Mesenchymal stem cell (in vitro differentiated cells and primary cell): ENCODE measurements at regions not wholly inside any gene's neighbourhood (a gene's known extent, or its start where the extent isn't known, plus 50 kb on each side); places are given as distances from the start of the nearest gene placed in this dataset.
"Not testable (repeated sequence)": the region's sequence is repeated elsewhere in the genome, so short reads cannot be mapped to it uniquely, and the experiment has no call there.

ENCODE experiments used
- DNase-seq: peaks from one replicate; pipeline ENCODE4 v3.0.0-alpha.2; 2013
- H2AFZ ChIP-seq: one replicate; pipeline ENCODE4 v1.6.1; 2013; ENCODE audit warnings: low read depth, mild to moderate bottlenecking, control low read depth, inconsistent platforms, low read length, moderate library complexity
- H2AK5ac ChIP-seq: 2 replicates; pipeline ENCODE4 v1.6.1; 2013; ENCODE audit warnings: low read length, moderate library complexity, mild to moderate bottlenecking, inconsistent platforms; ENCODE audit not compliant: severe bottlenecking
- H2BK120ac ChIP-seq: one replicate; pipeline ENCODE4 v1.6.1; 2013; ENCODE audit warnings: low read depth, mild to moderate bottlenecking, inconsistent platforms, low read length, moderate library complexity
- H2BK12ac ChIP-seq, 2 experiments: one replicate each; pipeline ENCODE4 v1.6.1; 2013; ENCODE audit warnings: inconsistent platforms in 2 of 2, low read length in 2 of 2, mild to moderate bottlenecking in 2 of 2, moderate library complexity in 2 of 2, control low read depth in 1 of 2
- H2BK15ac ChIP-seq: one replicate; pipeline ENCODE4 v1.6.1; 2013; ENCODE audit warnings: mild to moderate bottlenecking, low read depth, inconsistent platforms; ENCODE audit not compliant: poor library complexity, severe bottlenecking
- H2BK5ac ChIP-seq: 2 replicates; pipeline ENCODE4 v1.6.1; 2013; ENCODE audit warnings: low read depth, mild to moderate bottlenecking, low read length, control low read depth, inconsistent platforms; ENCODE audit not compliant: poor library complexity, severe bottlenecking
- H3K14ac ChIP-seq, 2 experiments: one replicate each; pipeline ENCODE4 v1.6.1; 2013; ENCODE audit warnings: inconsistent platforms in 2 of 2, low read length in 2 of 2, control low read depth in 1 of 2, mild to moderate bottlenecking in 1 of 2, moderate library complexity in 1 of 2
- H3K18ac ChIP-seq, 2 experiments: one replicate each; pipeline ENCODE4 v1.6.1; 2013; ENCODE audit warnings: inconsistent platforms in 2 of 2, low read length in 2 of 2, control low read depth in 1 of 2, low read depth in 1 of 2, mild to moderate bottlenecking in 1 of 2
- H3K23ac ChIP-seq, 2 experiments: one replicate each; pipeline ENCODE4 v1.6.1; 2013; ENCODE audit warnings: inconsistent platforms in 2 of 2, low read length in 2 of 2, mild to moderate bottlenecking in 2 of 2, moderate library complexity in 2 of 2, control low read depth in 1 of 2
- H3K27ac ChIP-seq: 2 replicates; pipeline ENCODE4 v1.5.1; 2013; ENCODE audit warnings: mild to moderate bottlenecking, moderate library complexity, low read length, control low read depth, inconsistent platforms; ENCODE audit not compliant: poor library complexity, severe bottlenecking
- H3K27me3 ChIP-seq, 2 experiments: 2 replicates each; pipeline versions ENCODE4 v1.6.1 to v1.7.0; 2013; ENCODE audit warnings: low read length in 2 of 2, mild to moderate bottlenecking in 2 of 2, moderate library complexity in 2 of 2, control low read depth in 1 of 2, inconsistent platforms in 1 of 2; ENCODE audit not compliant: control insufficient read depth in 1 of 2, insufficient read depth in 1 of 2
- H3K36me3 ChIP-seq, 2 experiments: 2 replicates each; pipeline versions ENCODE4 v1.6.1 to v1.7.0; 2013; ENCODE audit warnings: low read length in 2 of 2, control low read depth in 1 of 2, inconsistent platforms in 1 of 2, low read depth in 1 of 2, mild to moderate bottlenecking in 1 of 2; ENCODE audit not compliant: insufficient read depth in 2 of 2, control insufficient read depth in 1 of 2
- H3K4ac ChIP-seq, 2 experiments: one replicate each; pipeline ENCODE4 v1.6.1; 2013; ENCODE audit warnings: inconsistent platforms in 2 of 2, low read length in 2 of 2, mild to moderate bottlenecking in 2 of 2, moderate library complexity in 2 of 2, control low read depth in 1 of 2, low read depth in 1 of 2
- H3K4me1 ChIP-seq: 2 replicates; pipeline ENCODE4 v1.6.1; 2013; ENCODE audit warnings: low read depth, low read length, control low read depth; ENCODE audit not compliant: control insufficient read depth, insufficient read depth
- H3K4me2 ChIP-seq: 2 replicates; pipeline ENCODE4 v1.6.1; 2013; ENCODE audit warnings: low read length, mild to moderate bottlenecking, inconsistent platforms; ENCODE audit not compliant: poor library complexity, severe bottlenecking
- H3K4me3 ChIP-seq, 2 experiments: 2 replicates each; pipeline versions ENCODE4 v1.5.1 to v1.7.0; 2013; ENCODE audit warnings: low read length in 2 of 2, mild to moderate bottlenecking in 2 of 2, control low read depth in 1 of 2, low read depth in 1 of 2; ENCODE audit not compliant: insufficient read depth in 1 of 2
- H3K79me1 ChIP-seq: replicated peaks from 2 replicates; pipeline ENCODE4 v1.6.1; 2013; ENCODE audit warnings: mild to moderate bottlenecking, control low read depth, low read length, inconsistent platforms; ENCODE audit not compliant: poor library complexity, severe bottlenecking
- H3K9ac ChIP-seq: 2 replicates; pipeline ENCODE4 v1.7.0; 2013; ENCODE audit warnings: mild to moderate bottlenecking, low read length, moderate library complexity
- H3K9me3 ChIP-seq: 2 replicates; pipeline ENCODE4 v1.7.0; 2013; ENCODE audit warnings: mild to moderate bottlenecking, low read length; ENCODE audit not compliant: control insufficient read depth
- H4K8ac ChIP-seq: one replicate; pipeline ENCODE4 v1.6.1; 2013; ENCODE audit warnings: inconsistent platforms, mild to moderate bottlenecking, low read length, moderate library complexity
- H4K91ac ChIP-seq: one replicate; pipeline ENCODE4 v1.6.1; 2013; ENCODE audit warnings: mild to moderate bottlenecking, low read length, inconsistent platforms
- WGBS: methylation state at CpG from one replicate; pipeline ENCODE4 v1.1.7; 2013; ENCODE audit warnings: mixed read lengths; 5-methylcytosine and 5-hydroxymethylcytosine counted together

- Histone ChIP-seq H3K9ac (no peak overlapping the region), H3K18ac (no peak overlapping the region), H3K79me1 (no peaks in the 10 kb centered on the region), H3K4me3 (no peak overlapping the region), H3K4ac (no peak overlapping the region), H2BK120ac (no peak overlapping the region), H2BK12ac (no peak overlapping the region), H3K4me2 (no peak overlapping the region), H3K27ac (no peak overlapping the region), H3K27me3 (no peaks in the 10 kb centered on the region), H3K14ac (no peak overlapping the region), H3K23ac (no peak overlapping the region), H2BK5ac (no peak overlapping the region), H2BK15ac (no peak overlapping the region), H4K8ac (no peak overlapping the region), H2AFZ (no peak overlapping the region), H2AK5ac (no peak overlapping the region), H4K91ac (no peak overlapping the region), H3K36me3 (no peaks in the 10 kb centered on the region), H3K4me1 (no peaks in the 10 kb centered on the region), H3K9me3 (no peaks in the 10 kb centered on the region)
- WGBS = 81% methylated on average over 9 of the region's 9 CpGs
- no peak for DNase-seq
These were observed 107.9 kb downstream of the CCDC74A start for GRCh38 chr2:131635611-131636010.

- H3K27me3 ChIP-seq, H3K36me3 ChIP-seq, H2BK5ac ChIP-seq, H3K79me1 ChIP-seq, H4K8ac ChIP-seq, H3K23ac ChIP-seq, H2BK12ac ChIP-seq, H2AFZ ChIP-seq, H3K9ac ChIP-seq, H3K27ac ChIP-seq, H3K18ac ChIP-seq, H3K4me2 ChIP-seq, H3K14ac ChIP-seq, H3K4me1 ChIP-seq, H2BK15ac ChIP-seq, H2BK120ac ChIP-seq, H3K4me3 ChIP-seq, H3K4ac ChIP-seq, H3K9me3 ChIP-seq, DNase-seq, H2AK5ac ChIP-seq, H4K91ac ChIP-seq: not testable (repeated sequence)
- 69% methylated on average over 7 of the region's 7 CpGs for WGBS
These were observed 109.1 kb downstream of the CCDC74A start for GRCh38 chr2:131636704-131637308.

- 43% methylated on average over 3 of the region's 4 CpGs for WGBS
- H2BK5ac ChIP-seq, H3K36me3 ChIP-seq, H2BK12ac ChIP-seq, H4K8ac ChIP-seq, H4K91ac ChIP-seq, H3K27ac ChIP-seq, H2BK15ac ChIP-seq, H2AFZ ChIP-seq, H3K27me3 ChIP-seq, H3K79me1 ChIP-seq, H2BK120ac ChIP-seq, DNase-seq, H2AK5ac ChIP-seq, H3K9ac ChIP-seq, H3K23ac ChIP-seq, H3K18ac ChIP-seq, H3K4me2 ChIP-seq, H3K4me1 ChIP-seq, H3K4ac ChIP-seq, H3K9me3 ChIP-seq, H3K4me3 ChIP-seq, H3K14ac ChIP-seq: not testable (repeated sequence)
These were observed 111.4 kb downstream of the CCDC74A start for GRCh38 chr2:131639001-131639620.

GRCh38 chr2:131641414-131642206, 113.9 kb downstream of the CCDC74A start:
- peak; percentile 18 for DNase-seq
- Histone ChIP-seq H2BK12ac (no peak overlapping the region), H3K4ac (no peak overlapping the region), H3K36me3 (no peaks in the 10 kb centered on the region), H4K8ac (no peak overlapping the region), H3K14ac (no peak overlapping the region), H2BK5ac (no peak overlapping the region), H3K9ac (peak overlapping the region; percentile 73), H3K79me1 (no peaks in the 10 kb centered on the region), H3K4me1 (no peaks in the 10 kb centered on the region), H2BK15ac (no peak overlapping the region), H2AK5ac (no peak overlapping the region), H3K9me3 (no peaks in the 10 kb centered on the region), H3K4me2 (no peak overlapping the region), H3K4me3 (no peak overlapping the region), H4K91ac (no peak overlapping the region), H3K18ac (no peak overlapping the region), H2BK120ac (no peak overlapping the region), H3K27ac (no peak overlapping the region), H3K27me3 (no peaks in the 10 kb centered on the region), H2AFZ (no peak overlapping the region), H3K23ac (no peak overlapping the region)
- 54% methylated on average over 2 of the region's 3 CpGs for WGBS
